ENCODE measurements at regions not wholly inside any gene's neighbourhood (a gene's known extent, or its start where the extent isn't known, plus 50 kb on each side); places are given as distances from the start of the nearest gene placed in this dataset.
A peak's percentile ranks its signal among the peaks of the same experiment; 100 is the strongest.

DNA sequence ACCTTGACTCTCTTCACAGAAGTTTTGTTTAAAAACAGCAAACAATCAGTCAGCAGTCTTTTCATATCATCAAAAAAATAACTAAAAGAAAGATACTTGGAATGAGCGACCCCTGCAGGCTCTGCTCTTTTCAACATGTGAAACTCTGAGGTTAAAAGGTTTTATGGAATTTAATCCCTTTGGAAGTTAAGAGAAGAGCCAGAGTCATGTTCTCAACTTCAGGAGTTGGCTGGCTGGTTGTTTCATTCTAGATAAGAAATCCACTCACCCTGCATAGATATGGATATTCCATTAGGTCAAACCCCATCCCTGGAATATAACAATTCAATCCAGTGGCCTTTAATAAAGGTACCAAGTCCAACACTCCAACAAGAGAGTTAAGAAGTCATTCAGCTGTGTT, 115.6 kb upstream of the RMDN2 start:
- TF ChIP-seq, protein P1, sequence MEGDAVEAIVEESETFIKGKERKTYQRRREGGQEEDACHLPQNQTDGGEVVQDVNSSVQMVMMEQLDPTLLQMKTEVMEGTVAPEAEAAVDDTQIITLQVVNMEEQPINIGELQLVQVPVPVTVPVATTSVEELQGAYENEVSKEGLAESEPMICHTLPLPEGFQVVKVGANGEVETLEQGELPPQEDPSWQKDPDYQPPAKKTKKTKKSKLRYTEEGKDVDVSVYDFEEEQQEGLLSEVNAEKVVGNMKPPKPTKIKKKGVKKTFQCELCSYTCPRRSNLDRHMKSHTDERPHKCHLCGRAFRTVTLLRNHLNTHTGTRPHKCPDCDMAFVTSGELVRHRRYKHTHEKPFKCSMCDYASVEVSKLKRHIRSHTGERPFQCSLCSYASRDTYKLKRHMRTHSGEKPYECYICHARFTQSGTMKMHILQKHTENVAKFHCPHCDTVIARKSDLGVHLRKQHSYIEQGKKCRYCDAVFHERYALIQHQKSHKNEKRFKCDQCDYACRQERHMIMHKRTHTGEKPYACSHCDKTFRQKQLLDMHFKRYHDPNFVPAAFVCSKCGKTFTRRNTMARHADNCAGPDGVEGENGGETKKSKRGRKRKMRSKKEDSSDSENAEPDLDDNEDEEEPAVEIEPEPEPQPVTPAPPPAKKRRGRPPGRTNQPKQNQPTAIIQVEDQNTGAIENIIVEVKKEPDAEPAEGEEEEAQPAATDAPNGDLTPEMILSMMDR (IDR thresholded peaks at IDR 0.05; ENCODE audit: control extremely low read depth, extremely low read depth) = no peak
- H3K9me3 ChIP-seq (ENCODE audit: control insufficient read depth in 4 of 4, insufficient read depth in 3 of 4, low read length in 3 of 4) = no peaks in the 10 kb centered on the region
- peaks cover 0 to 11% (median 0%) of the 10 kb centered on the region in 5 donors for H3K4me1 ChIP-seq (ENCODE audit: control insufficient read depth in 5 of 5, insufficient read depth in 5 of 5, low read length in 5 of 5)
- H3K9ac ChIP-seq (ENCODE audit: insufficient read depth in 1 of 2, low read length in 2 of 2) = no peak overlapping the region
- ATAC-seq (ENCODE audit: insufficient read depth, low FRiP score) = no peak
- DNase-seq = peak in 1 of 3 donors; percentile 54
- WGBS, 2 donors = 37 to 48% methylated on average over 1 of the region's 1 CpG
- no peaks in the 10 kb centered on the region for H3K27me3 ChIP-seq (ENCODE audit: control insufficient read depth in 3 of 3, insufficient read depth in 3 of 3, low read length in 2 of 3)
- no peak overlapping the region for H3K27ac ChIP-seq (ENCODE audit: low read depth in 1 of 2, low read length in 1 of 2)
- no peaks in the 10 kb centered on the region for H3K36me3 ChIP-seq (ENCODE audit: control insufficient read depth in 4 of 4, insufficient read depth in 4 of 4, low read length in 4 of 4)
- H3K4me3 ChIP-seq = no peak overlapping the region

DNA sequence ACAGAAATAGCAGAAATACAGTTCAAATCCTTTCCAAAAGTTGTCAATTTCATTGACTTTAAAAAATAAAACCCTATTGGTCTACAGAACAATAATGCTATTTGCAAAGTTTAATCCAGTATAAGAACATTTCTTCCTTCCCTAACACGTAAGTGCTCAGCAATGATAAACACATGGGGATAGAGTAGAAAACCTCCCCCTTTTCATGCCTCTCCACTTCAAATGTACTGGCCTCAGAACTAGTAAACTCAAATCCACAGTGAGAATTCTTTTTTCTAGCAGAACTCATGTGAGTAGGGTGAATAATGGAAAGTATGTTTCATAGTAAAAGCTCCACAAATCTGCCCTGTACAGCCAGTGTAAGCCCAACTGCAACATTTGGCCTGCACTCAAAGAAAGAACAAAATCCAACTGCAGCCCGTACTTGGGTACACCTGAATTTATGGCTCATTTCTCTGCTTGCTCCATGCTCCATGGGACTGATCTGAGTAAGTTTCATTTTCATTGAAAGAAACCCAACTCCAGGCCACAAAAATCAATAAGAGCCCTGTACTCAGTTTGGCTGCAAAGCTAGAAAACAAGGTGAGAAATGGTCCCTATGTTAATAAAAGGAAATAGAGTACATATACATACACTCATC, 115.0 kb upstream of the RMDN2 start:
- Histone ChIP-seq H3K27ac (ENCODE audit: low read depth in 1 of 2, low read length in 1 of 2) (no peak overlapping the region), H3K36me3 (ENCODE audit: control insufficient read depth in 4 of 4, insufficient read depth in 4 of 4, low read length in 4 of 4) (no peaks in the 10 kb centered on the region), H3K27me3 (ENCODE audit: control insufficient read depth in 3 of 3, insufficient read depth in 3 of 3, low read length in 2 of 3) (no peaks in the 10 kb centered on the region), H3K9me3 (ENCODE audit: control insufficient read depth in 4 of 4, insufficient read depth in 3 of 4, low read length in 3 of 4) (no peaks in the 10 kb centered on the region), H3K4me1 (ENCODE audit: control insufficient read depth in 5 of 5, insufficient read depth in 5 of 5, low read length in 5 of 5) (peaks cover 0 to 11% (median 0%) of the 10 kb centered on the region in 5 donors), H3K9ac (ENCODE audit: insufficient read depth in 1 of 2, low read length in 2 of 2) (no peak overlapping the region), H3K4me3 (no peak overlapping the region)
- WGBS, 2 donors = 76 to 80% methylated on average over 2 of the region's 2 CpGs
- ATAC-seq (ENCODE audit: insufficient read depth, low FRiP score) (no peak), DNase-seq (no peak)
- TF ChIP-seq, protein P1 (IDR thresholded peaks at IDR 0.05; ENCODE audit: control extremely low read depth, extremely low read depth) = no peak

DNA sequence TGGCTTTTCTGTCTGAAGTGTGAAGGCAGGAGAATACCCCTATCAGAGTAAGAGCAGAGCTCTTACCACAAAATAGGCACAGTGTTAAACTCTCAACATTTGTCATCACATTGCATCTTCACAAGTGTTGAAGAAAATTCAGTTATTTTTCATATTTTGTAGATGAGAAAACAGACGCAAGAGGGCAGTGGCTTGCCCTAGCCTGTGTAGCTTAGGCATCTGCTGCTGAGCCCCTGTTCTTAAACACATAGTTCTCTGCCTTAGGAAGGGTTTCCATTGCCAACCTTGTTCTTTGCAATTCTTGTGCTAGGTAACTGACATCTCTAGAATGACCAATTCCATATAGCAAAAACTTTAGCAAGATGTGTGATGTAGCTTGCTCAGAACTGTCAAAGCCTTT, 112.7 kb upstream of the RMDN2 start:
- no peak overlapping the region for H3K27ac ChIP-seq (ENCODE audit: low read depth in 1 of 2, low read length in 1 of 2)
- TF ChIP-seq, protein P1 (IDR thresholded peaks at IDR 0.05; ENCODE audit: control extremely low read depth, extremely low read depth) = no peak
- ATAC-seq (ENCODE audit: insufficient read depth, low FRiP score) = no peak

More for the DNA sequence above, 112.7 kb upstream of the RMDN2 start:
- H3K36me3 ChIP-seq (ENCODE audit: control insufficient read depth in 4 of 4, insufficient read depth in 4 of 4, low read length in 4 of 4) = no peaks in the 10 kb centered on the region
- no peak overlapping the region for H3K9ac ChIP-seq (ENCODE audit: insufficient read depth in 1 of 2, low read length in 2 of 2)
- H3K4me3 ChIP-seq = no peak overlapping the region
- no peaks in the 10 kb centered on the region for H3K27me3 ChIP-seq (ENCODE audit: control insufficient read depth in 3 of 3, insufficient read depth in 3 of 3, low read length in 2 of 3)
- WGBS, 2 donors = 83 to 90% methylated on average over 1 of the region's 1 CpG
- peaks cover 0 to 11% (median 0%) of the 10 kb centered on the region in 5 donors for H3K4me1 ChIP-seq (ENCODE audit: control insufficient read depth in 5 of 5, insufficient read depth in 5 of 5, low read length in 5 of 5)
- H3K9me3 ChIP-seq (ENCODE audit: control insufficient read depth in 4 of 4, insufficient read depth in 3 of 4, low read length in 3 of 4) = no peaks in the 10 kb centered on the region
- no peak for DNase-seq
